Small intestine (tissue), 7 donors: ENCODE measurements at regions not wholly inside any gene's neighbourhood (a gene's known extent, or its start where the extent isn't known, plus 50 kb on each side); places are given as distances from the start of the nearest gene placed in this dataset.

ENCODE experiments used
- DNase-seq, 2 donors: peaks; one replicate each; pipeline versions ENCODE4 v3.0.0 to v3.0.0-alpha.2; 2013
- FAIRE-seq: peaks from 2 replicates; lab custom pipeline; 2012; peaks lifted over from hg19 to GRCh38; lab: Jason Lieb, UNC
- H3K27ac ChIP-seq, 3 donors: one replicate each; pipeline ENCODE4 v1.5.1; 2013; ENCODE audit warnings: low read length in 2 of 3, mild to moderate bottlenecking in 2 of 3, control low read depth in 1 of 3, inconsistent platforms in 1 of 3, low read depth in 1 of 3, moderate library complexity in 1 of 3
- H3K27me3 ChIP-seq, 3 donors: one replicate each; pipeline ENCODE4 v1.6.1; 2013; ENCODE audit warnings: low read length in 3 of 3, inconsistent platforms in 1 of 3; ENCODE audit not compliant: control insufficient read depth in 3 of 3, insufficient read depth in 3 of 3
- H3K36me3 ChIP-seq, 3 donors: one replicate each; pipeline ENCODE4 v1.6.1; 2013; ENCODE audit warnings: low read length in 3 of 3, inconsistent platforms in 1 of 3, low read depth in 1 of 3, mild to moderate bottlenecking in 1 of 3, moderate library complexity in 1 of 3; ENCODE audit not compliant: control insufficient read depth in 3 of 3, insufficient read depth in 2 of 3
- H3K4me1 ChIP-seq, 3 donors: one replicate each; pipeline ENCODE4 v1.6.1; 2013; ENCODE audit warnings: low read length in 2 of 3, inconsistent platforms in 1 of 3, low read depth in 1 of 3, mild to moderate bottlenecking in 1 of 3, moderate library complexity in 1 of 3; ENCODE audit not compliant: control insufficient read depth in 3 of 3, insufficient read depth in 2 of 3
- H3K4me3 ChIP-seq, 3 donors: one replicate each; pipeline ENCODE4 v1.5.1; 2013; ENCODE audit warnings: low read length in 3 of 3, control low read depth in 1 of 3, inconsistent platforms in 1 of 3, low read depth in 1 of 3, mild to moderate bottlenecking in 1 of 3, moderate library complexity in 1 of 3
- H3K9me3 ChIP-seq, 2 donors: one replicate each; pipeline ENCODE4 v1.6.1; 2013; ENCODE audit warnings: low read depth in 1 of 2, low read length in 1 of 2; ENCODE audit not compliant: control insufficient read depth in 2 of 2, insufficient read depth in 1 of 2
- WGBS, 3 donors: extraction: QIAGEN DNeasy Blood & Tissue Kit; methylation state at CpG; one replicate each; pipeline ENCODE4 v1.1.7; 2013; 5-methylcytosine and 5-hydroxymethylcytosine counted together
- donor health status: healthy with polysubstance abuse.
- donor health status: control.
- donor health status: control.
- donor health status: Bipolar disorder and iron deficiency.
- donor health status: healthy.

GRCh38 chr16:85471469-85472431 is 141.4 kb upstream of the GSE1 start:
- no peak overlapping the region for H3K27ac ChIP-seq
- FAIRE-seq, result no peak
- DNase-seq, result peak; percentile 29 to 41

GRCh38 chr16:85472514-85472913 is 140.6 kb upstream of the GSE1 start:
- Histone ChIP-seq H3K27me3 (no peaks in the 10 kb centered on the region), H3K27ac (no peak overlapping the region), H3K36me3 (peaks cover 0 to 61% (median 0%) of the 10 kb centered on the region in 3 donors), H3K4me1 (peaks cover 0 to 27% (median 0%) of the 10 kb centered on the region in 3 donors), H3K4me3 (no peak overlapping the region), H3K9me3 (no peaks in the 10 kb centered on the region)
- FAIRE-seq (no peak), DNase-seq (no peak)
- WGBS, 3 donors, result 66 to 74% (median 69%) methylated on average over 9 of the region's 9 CpGs

More at GRCh38 chr16:85471469-85472431, 141.4 kb upstream of the GSE1 start:
- Histone ChIP-seq H3K27me3 (no peaks in the 10 kb centered on the region), H3K36me3 (peaks cover 0 to 59% (median 0%) of the 10 kb centered on the region in 3 donors), H3K4me3 (no peak overlapping the region), H3K9me3 (no peaks in the 10 kb centered on the region), H3K4me1 (peaks cover 0 to 27% (median 0%) of the 10 kb centered on the region in 3 donors)
- WGBS, 3 donors, result 29 to 60% (median 48%) methylated on average over 15 of the region's 15 CpGs

- 82 to 87% (median 86%) methylated on average over 8 of the region's 8 CpGs for whole genome bisulfite sequencing, 3 donors
- Histone ChIP-seq H3K27me3 (no peaks in the 10 kb centered on the region), H3K36me3 (peaks cover 0 to 65% (median 0%) of the 10 kb centered on the region in 3 donors), H3K9me3 (no peaks in the 10 kb centered on the region), H3K4me1 (peaks cover 0 to 27% (median 0%) of the 10 kb centered on the region in 3 donors), H3K27ac (no peak overlapping the region), H3K4me3 (no peak overlapping the region)
- FAIRE-seq (no peak), DNase-seq (no peak)
Observed at GRCh38 chr16:85473323-85473722, 139.8 kb upstream of the GSE1 start.

- FAIRE-seq (no peak), DNase-seq (no peak)
- Histone ChIP-seq H3K4me3 (no peak overlapping the region), H3K36me3 (peaks cover 0 to 65% (median 0%) of the 10 kb centered on the region in 3 donors), H3K9me3 (no peaks in the 10 kb centered on the region), H3K27ac (no peak overlapping the region), H3K4me1 (peaks cover 0 to 27% (median 0%) of the 10 kb centered on the region in 3 donors), H3K27me3 (no peaks in the 10 kb centered on the region)
- 45 to 67% (median 61%) methylated on average over 20 to 21 of the region's 21 CpGs for WGBS, 3 donors
Observed at GRCh38 chr16:85473909-85474620, 139.1 kb upstream of the GSE1 start.

GRCh38 chr16:85474621-85475217 is 138.4 kb upstream of the GSE1 start:
- WGBS, 3 donors, result 56 to 66% (median 60%) methylated on average over 9 of the region's 9 CpGs
- Histone ChIP-seq H3K36me3 (peaks cover 0 to 68% (median 0%) of the 10 kb centered on the region in 3 donors), H3K9me3 (no peaks in the 10 kb centered on the region), H3K4me1 (peaks cover 0 to 27% (median 0%) of the 10 kb centered on the region in 3 donors), H3K4me3 (no peak overlapping the region), H3K27ac (no peak overlapping the region), H3K27me3 (no peaks in the 10 kb centered on the region)
- no peak for DNase-seq
- no peak for FAIRE-seq

DNA sequence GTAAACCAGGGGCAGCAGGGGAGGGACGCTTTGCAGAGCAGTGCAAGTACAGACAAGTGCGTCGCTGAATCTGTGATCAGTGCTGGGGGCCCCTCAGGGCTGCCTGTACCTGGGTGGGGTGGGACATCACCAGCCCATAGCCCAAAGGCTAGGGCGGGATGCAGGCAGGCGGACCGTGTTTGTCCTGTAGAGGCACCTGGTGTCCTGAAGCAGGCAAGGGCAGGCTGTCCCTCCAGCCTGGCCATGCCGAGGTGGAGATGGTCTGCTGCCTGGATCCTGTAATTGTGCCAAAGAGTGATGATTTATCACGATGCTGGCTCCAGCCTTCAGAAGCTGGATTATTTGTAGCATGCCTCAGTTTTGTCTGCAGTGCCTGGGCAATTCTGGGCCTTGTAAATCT is 137.9 kb upstream of the GSE1 start:
- 80 to 86% (median 81%) methylated on average over 8 of the region's 8 CpGs for WGBS, 3 donors
- no peak for FAIRE-seq
- H3K27me3 ChIP-seq, result no peaks in the 10 kb centered on the region
- no peak overlapping the region for H3K4me3 ChIP-seq
- H3K9me3 ChIP-seq, result no peaks in the 10 kb centered on the region
- peaks cover 0 to 27% (median 0%) of the 10 kb centered on the region in 3 donors for H3K4me1 ChIP-seq
- peaks cover 0 to 68% (median 0%) of the 10 kb centered on the region in 3 donors for H3K36me3 ChIP-seq
- no peak for DNase-seq
- no peak overlapping the region for H3K27ac ChIP-seq

DNA sequence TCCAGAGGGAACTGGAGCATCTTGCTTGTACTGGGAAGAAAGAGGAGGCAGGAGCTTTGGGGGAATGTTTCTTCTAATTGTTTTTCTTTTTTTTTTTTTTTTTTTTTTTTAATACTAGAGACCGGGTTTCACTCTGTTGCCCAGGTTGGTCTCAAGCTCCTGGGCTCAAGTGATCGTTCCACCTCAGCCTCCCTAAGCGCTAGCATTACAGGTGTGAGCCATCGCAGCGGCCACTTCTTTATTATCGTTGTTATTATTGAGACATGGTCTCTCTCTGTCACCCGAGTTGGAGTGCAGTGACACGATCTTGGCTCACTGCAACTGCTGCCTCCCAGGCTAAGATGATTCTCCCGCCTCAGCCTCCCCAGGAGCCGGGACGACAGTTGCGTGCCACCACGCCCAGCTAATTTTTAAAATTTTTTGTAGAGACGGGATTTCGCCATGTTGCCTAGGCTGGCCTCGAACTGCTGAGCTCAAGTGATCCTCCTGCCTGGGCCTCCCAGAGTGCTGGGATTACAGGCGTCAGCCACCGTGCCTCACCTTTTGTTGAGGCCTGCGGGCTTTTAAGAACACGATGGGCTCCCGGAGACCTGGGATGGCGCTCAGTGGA is 137.3 kb upstream of the GSE1 start:
- FAIRE-seq (no peak), DNase-seq (no peak)
- Histone ChIP-seq H3K27ac (no peak overlapping the region), H3K4me3 (no peak overlapping the region), H3K27me3 (no peaks in the 10 kb centered on the region), H3K36me3 (peaks cover 0 to 69% (median 0%) of the 10 kb centered on the region in 3 donors), H3K4me1 (peaks cover 0 to 31% (median 0%) of the 10 kb centered on the region in 3 donors), H3K9me3 (no peaks in the 10 kb centered on the region)
- 93 to 95% (median 94%) methylated on average over 22 of the region's 22 CpGs for WGBS, 3 donors
